GM19023 (cell line): ENCODE measurements at regions not wholly inside any gene's neighbourhood (a gene's known extent, or its start where the extent isn't known, plus 50 kb on each side); places are given as distances from the start of the nearest gene placed in this dataset.

Experiments used
- ATAC-seq: cut with Tn5 transposase; IDR thresholded peaks from one replicate; pipeline ENCODE4 v1.9.1; 2021; ENCODE audit warnings: mild to moderate bottlenecking, moderate library complexity; ENCODE audit not compliant: unreplicated experiment

GRCh38 chr6:165729307-165729936, 66.4 kb upstream of the PDE10A start:
- ATAC-seq: peak; percentile 59

- no peak for ATAC-seq
Observed at GRCh38 chr6:165728216-165728615, 65.2 kb upstream of the PDE10A start.

GRCh38 chr6:165726965-165727381, 63.9 kb upstream of the PDE10A start:
- no peak for ATAC-seq

- ATAC-seq: no peak
Observed at GRCh38 chr6:165726290-165726875, 63.3 kb upstream of the PDE10A start.

- no peak for ATAC-seq
Observed at GRCh38 chr6:165725201-165725600, 62.2 kb upstream of the PDE10A start.

GRCh38 chr6:165723326-165723725, 60.3 kb upstream of the PDE10A start:
- ATAC-seq: no peak

- no peak for ATAC-seq
Observed at GRCh38 chr6:165722022-165722421, 59.0 kb upstream of the PDE10A start.

- ATAC-seq: no peak
Observed at GRCh38 chr6:165721356-165721755, 58.3 kb upstream of the PDE10A start.

GRCh38 chr6:165718491-165718891, 55.5 kb upstream of the PDE10A start:
- ATAC-seq: no peak

- no peak for ATAC-seq
Observed at GRCh38 chr6:165717732-165718465, 54.9 kb upstream of the PDE10A start.

- no peak for ATAC-seq
Observed at GRCh38 chr6:165716886-165717285, 53.8 kb upstream of the PDE10A start.

- no peak for ATAC-seq
Observed at GRCh38 chr6:165715428-165715827, 52.4 kb upstream of the PDE10A start.

GRCh38 chr6:165714907-165715306, 51.9 kb upstream of the PDE10A start:
- no peak for ATAC-seq

- no peak for ATAC-seq
Observed at GRCh38 chr6:165713845-165714466, 50.9 kb upstream of the PDE10A start.
